ENCODE measurements at regions not wholly inside any gene's neighbourhood (a gene's known extent, or its start where the extent isn't known, plus 50 kb on each side); places are given as distances from the start of the nearest gene placed in this dataset.

DNA sequence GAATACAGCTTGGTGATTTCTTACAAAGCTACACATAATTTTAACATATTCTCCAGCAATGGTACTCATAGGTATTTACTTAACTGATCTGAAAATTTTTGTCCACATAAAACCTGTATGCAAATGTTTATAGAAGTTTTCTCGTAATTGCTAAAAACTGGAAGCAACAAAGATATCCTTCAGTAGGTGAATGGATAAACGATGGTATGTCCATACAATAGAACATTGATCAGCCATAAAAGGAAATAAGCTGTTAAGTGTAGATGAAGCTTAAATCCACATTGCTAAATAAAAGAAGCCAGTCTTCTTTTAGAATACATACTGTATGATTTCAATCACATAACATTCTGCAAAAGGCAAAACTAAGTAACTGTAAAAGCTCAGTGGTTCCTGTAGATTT lies 224.8 kb upstream of the DPYD start:
- H3K4me3 ChIP-seq (ENCODE audit: low read length): no peak overlapping the region
- TF ChIP-seq, protein P1, sequence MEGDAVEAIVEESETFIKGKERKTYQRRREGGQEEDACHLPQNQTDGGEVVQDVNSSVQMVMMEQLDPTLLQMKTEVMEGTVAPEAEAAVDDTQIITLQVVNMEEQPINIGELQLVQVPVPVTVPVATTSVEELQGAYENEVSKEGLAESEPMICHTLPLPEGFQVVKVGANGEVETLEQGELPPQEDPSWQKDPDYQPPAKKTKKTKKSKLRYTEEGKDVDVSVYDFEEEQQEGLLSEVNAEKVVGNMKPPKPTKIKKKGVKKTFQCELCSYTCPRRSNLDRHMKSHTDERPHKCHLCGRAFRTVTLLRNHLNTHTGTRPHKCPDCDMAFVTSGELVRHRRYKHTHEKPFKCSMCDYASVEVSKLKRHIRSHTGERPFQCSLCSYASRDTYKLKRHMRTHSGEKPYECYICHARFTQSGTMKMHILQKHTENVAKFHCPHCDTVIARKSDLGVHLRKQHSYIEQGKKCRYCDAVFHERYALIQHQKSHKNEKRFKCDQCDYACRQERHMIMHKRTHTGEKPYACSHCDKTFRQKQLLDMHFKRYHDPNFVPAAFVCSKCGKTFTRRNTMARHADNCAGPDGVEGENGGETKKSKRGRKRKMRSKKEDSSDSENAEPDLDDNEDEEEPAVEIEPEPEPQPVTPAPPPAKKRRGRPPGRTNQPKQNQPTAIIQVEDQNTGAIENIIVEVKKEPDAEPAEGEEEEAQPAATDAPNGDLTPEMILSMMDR (conservative IDR thresholded peaks at IDR 0.05; ENCODE audit: low read length): no peak
- DNase-seq (ENCODE audit: low read depth): no peak

GRCh38 chr1:98143403-98143802 lies 222.6 kb upstream of the DPYD start:
- no peak for DNase-seq (ENCODE audit: low read depth)
- H3K4me3 ChIP-seq (ENCODE audit: low read length): no peak overlapping the region
- TF ChIP-seq, protein P1 (conservative IDR thresholded peaks at IDR 0.05; ENCODE audit: low read length): no peak

DNA sequence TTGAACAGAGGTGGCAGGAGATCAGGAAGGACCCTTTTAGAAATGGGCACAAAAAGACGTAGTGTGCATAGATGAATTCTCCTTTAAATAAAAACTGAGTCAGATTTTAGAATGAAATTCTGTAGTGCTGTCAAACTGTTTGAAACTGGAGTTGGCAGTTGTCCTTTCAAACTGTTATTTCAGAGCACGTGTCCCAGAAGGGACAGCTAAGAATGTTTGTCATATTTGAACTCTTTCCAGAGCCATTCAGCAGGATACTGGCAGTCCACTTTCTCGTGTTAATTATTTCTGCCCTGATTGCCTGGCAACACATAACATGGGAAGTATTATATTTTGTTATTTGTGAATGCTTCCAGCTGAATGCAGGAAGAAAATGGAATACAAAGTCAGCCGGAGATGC lies 212.3 kb upstream of the DPYD start:
- H3K4me3 ChIP-seq (ENCODE audit: low read length): no peak overlapping the region
- TF ChIP-seq, protein P1 (conservative IDR thresholded peaks at IDR 0.05; ENCODE audit: low read length): no peak
- DNase-seq (ENCODE audit: low read depth): peak; percentile 70

GRCh38 chr1:98130408-98130807 lies 209.6 kb upstream of the DPYD start:
- no peak overlapping the region for H3K4me3 ChIP-seq (ENCODE audit: low read length)
- TF ChIP-seq, protein P1 (conservative IDR thresholded peaks at IDR 0.05; ENCODE audit: low read length): no peak
- DNase-seq (ENCODE audit: low read depth): no peak

GRCh38 chr1:98129491-98129890 lies 208.7 kb upstream of the DPYD start:
- TF ChIP-seq, protein P1 (conservative IDR thresholded peaks at IDR 0.05; ENCODE audit: low read length): no peak
- H3K4me3 ChIP-seq (ENCODE audit: low read length): no peak overlapping the region
- no peak for DNase-seq (ENCODE audit: low read depth)

- TF ChIP-seq, protein P1 (conservative IDR thresholded peaks at IDR 0.05; ENCODE audit: low read length): no peak
These were observed 205.9 kb upstream of the DPYD start for GRCh38 chr1:98126740-98127139.

DNA sequence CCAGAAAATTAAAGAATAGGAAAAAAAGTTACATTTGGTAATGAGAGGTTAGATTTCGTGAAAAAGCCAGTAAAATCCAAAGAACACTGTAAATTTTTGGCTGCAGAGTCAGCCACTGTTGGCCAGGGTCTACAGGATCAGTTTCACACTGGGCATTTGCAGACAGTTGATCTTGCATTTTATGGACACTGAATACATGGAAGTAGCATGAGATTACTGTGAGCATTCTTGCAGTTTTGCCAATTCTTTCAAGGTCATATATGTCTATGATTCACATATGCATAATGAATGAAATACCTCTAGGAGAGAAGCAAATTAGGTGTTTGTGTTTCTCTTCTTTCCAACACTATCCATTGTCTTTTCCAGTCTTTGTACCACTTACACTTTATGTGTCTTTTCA lies 200.8 kb upstream of the DPYD start:
- TF ChIP-seq, protein P1 (conservative IDR thresholded peaks at IDR 0.05; ENCODE audit: low read length): no peak
- DNase-seq (ENCODE audit: low read depth): peak; percentile 9
- H3K4me3 ChIP-seq (ENCODE audit: low read length): no peak overlapping the region

More at GRCh38 chr1:98126740-98127139, 205.9 kb upstream of the DPYD start:
- no peak overlapping the region for H3K4me3 ChIP-seq (ENCODE audit: low read length)
- no peak for DNase-seq (ENCODE audit: low read depth)

Measured in AG10803 (cell line).